Neural progenitor cell (in vitro differentiated cells): ENCODE measurements at regions not wholly inside any gene's neighbourhood (a gene's known extent, or its start where the extent isn't known, plus 50 kb on each side); places are given as distances from the start of the nearest gene placed in this dataset.

Experiments used
- DNase-seq: peaks from one replicate; pipeline ENCODE4 v3.0.0-alpha.2; 2016; ENCODE audit warnings: low spot score
- H2AFZ ChIP-seq: fragments of 200-600 bp; sonication (generic); replicated peaks from 2 replicates; pipeline ENCODE4 v1.6.1; 2016; ENCODE audit warnings: antibody characterized with exemption
- H3F3A ChIP-seq: fragments of 200-600 bp; sonication (generic); 2 replicates; pipeline ENCODE4 v1.6.1; 2016; ENCODE audit warnings: antibody characterized with exemption, low read depth
- H3K27ac ChIP-seq: fragments of 200-600 bp; sonication (generic); 2 replicates; pipeline ENCODE4 v1.5.1; 2016; ENCODE audit warnings: mild to moderate bottlenecking
- H3K27me3 ChIP-seq: fragments of 200-600 bp; sonication (generic); 2 replicates; pipeline ENCODE4 v1.6.1; 2016; ENCODE audit warnings: mild to moderate bottlenecking, moderate library complexity
- H3K36me3 ChIP-seq: fragments of 200-600 bp; sonication (generic); 2 replicates; pipeline ENCODE4 v1.5.1; 2016
- H3K4me1 ChIP-seq: fragments of 200-600 bp; sonication (generic); 2 replicates; pipeline ENCODE4 v1.6.1; 2016; ENCODE audit warnings: mixed run types
- H3K4me2 ChIP-seq: fragments of 200-600 bp; sonication (generic); 2 replicates; pipeline ENCODE4 v1.6.1; 2016
- H3K4me3 ChIP-seq: fragments of 200-600 bp; sonication (generic); 2 replicates; pipeline ENCODE4 v1.5.1; 2016
- H3K79me2 ChIP-seq: fragments of 200-600 bp; sonication (generic); 2 replicates; pipeline ENCODE4 v1.6.1; 2016; ENCODE audit warnings: low read depth
- H3K9ac ChIP-seq: fragments of 200-600 bp; sonication (generic); 2 replicates; pipeline ENCODE4 v1.6.1; 2016
- H3K9me3 ChIP-seq: fragments of 200-600 bp; sonication (generic); 2 replicates; pipeline ENCODE4 v1.5.1; 2016; ENCODE audit warnings: low read depth
- H4K20me1 ChIP-seq: fragments of 200-600 bp; sonication (generic); 2 replicates; pipeline ENCODE4 v1.6.1; 2016; ENCODE audit warnings: low read depth
- H3K27ac Mint-ChIP-seq: 3 replicates; pipeline ENCODE4 v1.8.0; 2021; ENCODE audit warnings: mixed read lengths
- H3K27me3 Mint-ChIP-seq: 2 replicates; pipeline ENCODE4 v1.8.0; 2022; ENCODE audit warnings: low read depth, mild to moderate bottlenecking, inconsistent platforms, moderate library complexity, mixed read lengths; ENCODE audit not compliant: insufficient read depth
- H3K36me3 Mint-ChIP-seq: 3 replicates; pipeline ENCODE4 v1.8.0; 2021; ENCODE audit warnings: mixed read lengths
- H3K4me1 Mint-ChIP-seq: 3 replicates; pipeline ENCODE4 v1.8.0; 2021; ENCODE audit warnings: mixed read lengths
- H3K4me3 Mint-ChIP-seq: 3 replicates; pipeline ENCODE4 v1.8.0; 2021; ENCODE audit warnings: mild to moderate bottlenecking, moderate library complexity, mixed read lengths
- H3K9me3 Mint-ChIP-seq: 3 replicates; pipeline ENCODE4 v1.8.0; 2020; ENCODE audit warnings: mixed read lengths
- CTCF ChIP-seq: fragments of 200-600 bp; sonication (generic); IDR thresholded peaks from 2 replicates; pipeline ENCODE4 v1.5.1; 2017; ENCODE audit warnings: antibody characterized with exemption, mild to moderate bottlenecking
- EZH2 ChIP-seq: fragments of 200-600 bp; sonication (generic); IDR thresholded peaks from 2 replicates; pipeline ENCODE4 v1.6.1; 2017; ENCODE audit warnings: antibody characterized with exemption, mild to moderate bottlenecking, moderate library complexity
- EZH2phosphoT487 ChIP-seq: fragments of 200-600 bp; sonication (generic); IDR thresholded peaks from 2 replicates; pipeline ENCODE4 v1.6.1; 2017; ENCODE audit warnings: antibody characterized with exemption

GRCh38 chr18:73043611-73044010 lies 175.8 kb upstream of the NETO1 start:
- TF ChIP-seq EZH2phosphoT487, result no peak
- no peak for TF ChIP-seq EZH2
- no peak for TF ChIP-seq CTCF
- H3K27ac Mint-ChIP-seq, result no peak overlapping the region
- Histone ChIP-seq H4K20me1 (no peaks in the 10 kb centered on the region), H3K36me3 (no peaks in the 10 kb centered on the region), H3K9ac (no peak overlapping the region), H3K4me3 (no peak overlapping the region), H3K9me3 (no peaks in the 10 kb centered on the region), H3K4me2 (no peak overlapping the region), H3K79me2 (no peaks in the 10 kb centered on the region), H3K27ac (no peak overlapping the region), H3K4me1 (peaks cover 14% of the 10 kb centered on the region), H3F3A (no peaks in the 10 kb centered on the region), H3K27me3 (no peaks in the 10 kb centered on the region), H2AFZ (no peak overlapping the region)
- H3K9me3 Mint-ChIP-seq, result no peaks in the 10 kb centered on the region
- no peak overlapping the region for H3K4me3 Mint-ChIP-seq
- H3K4me1 Mint-ChIP-seq, result peaks cover 15% of the 10 kb centered on the region
- no peak for DNase-seq
- no peaks in the 10 kb centered on the region for H3K36me3 Mint-ChIP-seq
- H3K27me3 Mint-ChIP-seq, result no peaks in the 10 kb centered on the region

- Histone ChIP-seq H3K27ac (no peak overlapping the region), H4K20me1 (no peaks in the 10 kb centered on the region), H3K27me3 (no peaks in the 10 kb centered on the region), H3K36me3 (no peaks in the 10 kb centered on the region), H2AFZ (no peak overlapping the region), H3F3A (no peaks in the 10 kb centered on the region), H3K4me1 (peaks cover 14% of the 10 kb centered on the region), H3K9me3 (no peaks in the 10 kb centered on the region), H3K4me2 (no peak overlapping the region), H3K9ac (no peak overlapping the region), H3K4me3 (no peak overlapping the region), H3K79me2 (no peaks in the 10 kb centered on the region)
- TF ChIP-seq EZH2 (no peak), EZH2phosphoT487 (no peak), CTCF (no peak)
- no peaks in the 10 kb centered on the region for H3K27me3 Mint-ChIP-seq
- H3K4me1 Mint-ChIP-seq, result peaks cover 15% of the 10 kb centered on the region
- no peak overlapping the region for H3K27ac Mint-ChIP-seq
- no peak overlapping the region for H3K4me3 Mint-ChIP-seq
- H3K36me3 Mint-ChIP-seq, result no peaks in the 10 kb centered on the region
- no peak for DNase-seq
- no peaks in the 10 kb centered on the region for H3K9me3 Mint-ChIP-seq
Measured at GRCh38 chr18:73043211-73043610, 175.4 kb upstream of the NETO1 start.

- no peak overlapping the region for H3K4me3 Mint-ChIP-seq
- no peaks in the 10 kb centered on the region for H3K27me3 ChIP-seq
- no peaks in the 10 kb centered on the region for H3F3A ChIP-seq
- H3K4me3 ChIP-seq, result no peak overlapping the region
- H3K27me3 Mint-ChIP-seq, result no peaks in the 10 kb centered on the region
- no peak overlapping the region for H2AFZ ChIP-seq
- H3K9me3 Mint-ChIP-seq, result no peaks in the 10 kb centered on the region
- H4K20me1 ChIP-seq, result no peaks in the 10 kb centered on the region
- no peak for TF ChIP-seq CTCF
- no peak for TF ChIP-seq EZH2
- no peak for TF ChIP-seq EZH2phosphoT487
- peaks cover 14% of the 10 kb centered on the region for H3K4me1 ChIP-seq
- peaks cover 15% of the 10 kb centered on the region for H3K4me1 Mint-ChIP-seq
- no peak for DNase-seq
- H3K79me2 ChIP-seq, result no peaks in the 10 kb centered on the region
- H3K27ac ChIP-seq, result no peak overlapping the region
- H3K36me3 ChIP-seq, result no peaks in the 10 kb centered on the region
- no peaks in the 10 kb centered on the region for H3K36me3 Mint-ChIP-seq
- H3K27ac Mint-ChIP-seq, result no peak overlapping the region
- no peaks in the 10 kb centered on the region for H3K9me3 ChIP-seq
- H3K4me2 ChIP-seq, result no peak overlapping the region
- no peak overlapping the region for H3K9ac ChIP-seq
Measured at GRCh38 chr18:73040247-73040646, 172.5 kb upstream of the NETO1 start.

- Mint-ChIP-seq H3K4me1 (peaks cover 15% of the 10 kb centered on the region), H3K27me3 (no peaks in the 10 kb centered on the region), H3K36me3 (no peaks in the 10 kb centered on the region), H3K4me3 (no peak overlapping the region), H3K27ac (no peak overlapping the region), H3K9me3 (no peaks in the 10 kb centered on the region)
- Histone ChIP-seq H3K4me2 (no peak overlapping the region), H2AFZ (no peak overlapping the region), H3K9me3 (no peaks in the 10 kb centered on the region), H3K36me3 (no peaks in the 10 kb centered on the region), H3K4me1 (peaks cover 14% of the 10 kb centered on the region), H3F3A (no peaks in the 10 kb centered on the region), H3K9ac (no peak overlapping the region), H3K27ac (no peak overlapping the region), H3K4me3 (no peak overlapping the region), H3K27me3 (no peaks in the 10 kb centered on the region), H3K79me2 (no peaks in the 10 kb centered on the region), H4K20me1 (no peaks in the 10 kb centered on the region)
- DNase-seq, result no peak
- TF ChIP-seq EZH2phosphoT487 (no peak), CTCF (no peak), EZH2 (no peak)
Measured at GRCh38 chr18:73038336-73038735, 170.5 kb upstream of the NETO1 start.
